Endothelial cell of umbilical vein (primary cell): ENCODE measurements at regions not wholly inside any gene's neighbourhood (a gene's known extent, or its start where the extent isn't known, plus 50 kb on each side); places are given as distances from the start of the nearest gene placed in this dataset.

Source experiments
- CTCF ChIP-seq, 2 donors: IDR thresholded peaks; 1 replicate in 1 of 2; 2 replicates in 1 of 2; pipeline ENCODE4 v1.5.1; 2011; ENCODE audit warnings: low read length in 2 of 2, mild to moderate bottlenecking in 2 of 2, moderate library complexity in 2 of 2, control low read depth in 1 of 2, inconsistent platforms in 1 of 2, low read depth in 1 of 2; ENCODE audit not compliant: insufficient read depth in 1 of 2; ENCODE audit errors: extremely low read depth in 1 of 2
- EZH2 ChIP-seq: IDR thresholded peaks from 2 replicates; pipeline ENCODE4 v1.6.1; 2012; ENCODE audit warnings: borderline replicate concordance, low read depth, mild to moderate bottlenecking, moderate library complexity, low read length, inconsistent platforms; ENCODE audit not compliant: severe bottlenecking
- FOS ChIP-seq: IDR thresholded peaks from 2 replicates; pipeline ENCODE4 v1.6.1; 2011; ENCODE audit warnings: mild to moderate bottlenecking, low read length, moderate library complexity, borderline replicate concordance; ENCODE audit not compliant: insufficient read depth
- GATA2 ChIP-seq: IDR thresholded peaks from 2 replicates; pipeline ENCODE4 v1.7.0; 2011; ENCODE audit warnings: low read depth, mild to moderate bottlenecking, moderate library complexity, mixed read lengths, low read length; ENCODE audit not compliant: insufficient read length, insufficient read depth
- JUN ChIP-seq: IDR thresholded peaks from 2 replicates; pipeline ENCODE4 v1.6.1; 2011; ENCODE audit warnings: borderline replicate concordance, low read depth; ENCODE audit not compliant: insufficient read length, insufficient read depth
- MAX ChIP-seq: IDR thresholded peaks from 2 replicates; pipeline ENCODE4 v1.6.1; 2011; ENCODE audit not compliant: insufficient read depth, insufficient read length
- MYC ChIP-seq: IDR thresholded peaks from one replicate; pipeline ENCODE4 v1.6.1; 2011; ENCODE audit warnings: mild to moderate bottlenecking, low read depth, low read length
- POLR2A ChIP-seq: IDR thresholded peaks from 2 replicates; pipeline ENCODE4 v1.6.1; 2012; ENCODE audit warnings: low read depth, mild to moderate bottlenecking, control low read depth, low read length
- POLR2AphosphoS5 ChIP-seq: IDR thresholded peaks from 2 replicates; pipeline ENCODE4 v1.6.1; 2012; ENCODE audit warnings: low read depth, mild to moderate bottlenecking, control low read depth, low read length, moderate library complexity; ENCODE audit not compliant: insufficient read depth

- no peak for TF ChIP-seq CTCF (IDR thresholded peaks at IDR 0.05; ENCODE audit: extremely low read depth in 1 of 2, insufficient read depth in 1 of 2, low read depth in 1 of 2, low read length in 2 of 2)
- TF ChIP-seq MAX: no peak
- TF ChIP-seq POLR2A: no peak
- no peak for TF ChIP-seq POLR2AphosphoS5
- TF ChIP-seq EZH2: no peak
- TF ChIP-seq GATA2: no peak
- TF ChIP-seq FOS: no peak
- no peak for TF ChIP-seq JUN
- no peak for TF ChIP-seq MYC
These were observed 565.3 kb upstream of the NR2F2 start for GRCh38 chr15:95765161-95765560.
